HG03342 (cell line): ENCODE measurements at regions not wholly inside any gene's neighbourhood (a gene's known extent, or its start where the extent isn't known, plus 50 kb on each side); places are given as distances from the start of the nearest gene placed in this dataset.
"Not testable (repeated sequence)": the region's sequence is repeated elsewhere in the genome, so short reads cannot be mapped to it uniquely, and the experiment has no call there.

Experiments
- ATAC-seq: cut with Tn5 transposase; IDR thresholded peaks from one replicate; pipeline ENCODE4 v1.9.1; 2021; ENCODE audit warnings: mild to moderate bottlenecking, moderate library complexity; ENCODE audit not compliant: unreplicated experiment

GRCh38 chr14:98925354-98926040 is 346.5 kb downstream of the BCL11B start:
- no peak for ATAC-seq

GRCh38 chr14:98926146-98926545 is 345.9 kb downstream of the BCL11B start:
- no peak for ATAC-seq

- ATAC-seq, result no peak
Measured at GRCh38 chr14:98926801-98927200, 345.2 kb downstream of the BCL11B start.

GRCh38 chr14:98927986-98928385 is 344.0 kb downstream of the BCL11B start:
- no peak for ATAC-seq

GRCh38 chr14:98928418-98928817 is 343.6 kb downstream of the BCL11B start:
- ATAC-seq, result no peak

- ATAC-seq, result no peak
Measured at GRCh38 chr14:98931126-98931525, 340.9 kb downstream of the BCL11B start.

- no peak for ATAC-seq
Measured at GRCh38 chr14:98931911-98932310, 340.1 kb downstream of the BCL11B start.

- no peak for ATAC-seq
Measured at GRCh38 chr14:98932431-98933325, 339.3 kb downstream of the BCL11B start.

GRCh38 chr14:98934569-98934968 is 337.4 kb downstream of the BCL11B start:
- not testable (repeated sequence) for ATAC-seq

- ATAC-seq, result no peak
Measured at GRCh38 chr14:98935921-98936320, 336.1 kb downstream of the BCL11B start.

GRCh38 chr14:98937021-98937420 is 335.0 kb downstream of the BCL11B start:
- ATAC-seq, result no peak

GRCh38 chr14:98937712-98938505 is 334.1 kb downstream of the BCL11B start:
- ATAC-seq, result no peak

GRCh38 chr14:98940693-98941437 is 331.1 kb downstream of the BCL11B start:
- no peak for ATAC-seq

- ATAC-seq, result no peak
Measured at GRCh38 chr14:98941481-98941880, 330.5 kb downstream of the BCL11B start.

GRCh38 chr14:98943907-98944306 is 328.1 kb downstream of the BCL11B start:
- no peak for ATAC-seq

GRCh38 chr14:98944989-98945388 is 327.0 kb downstream of the BCL11B start:
- ATAC-seq, result no peak

GRCh38 chr14:98945611-98946570 is 326.1 kb downstream of the BCL11B start:
- no peak for ATAC-seq

GRCh38 chr14:98946940-98947339 is 325.1 kb downstream of the BCL11B start:
- no peak for ATAC-seq

GRCh38 chr14:98947911-98948595 is 323.9 kb downstream of the BCL11B start:
- no peak for ATAC-seq
